ENCODE measurements at regions not wholly inside any gene's neighbourhood (a gene's known extent, or its start where the extent isn't known, plus 50 kb on each side); places are given as distances from the start of the nearest gene placed in this dataset.

GRCh38 chr18:41665210-41665609 is 289.8 kb upstream of the PIK3C3 start:
- Histone ChIP-seq H3K18ac (ENCODE audit: extremely low read depth, low read length) (no peak overlapping the region), H3K79me1 (ENCODE audit: low read depth, low read length) (no peaks in the 10 kb centered on the region), H3K4ac (replicated peaks; ENCODE audit: insufficient read length, low read depth, low read length) (no peak overlapping the region), H3K9me3 (ENCODE audit: insufficient read depth in 2 of 2, low read depth in 1 of 2, low read length in 1 of 2) (no peaks in the 10 kb centered on the region), H2BK120ac (replicated peaks; ENCODE audit: low read depth, low read length) (no peak overlapping the region), H3K23me2 (ENCODE audit: low read depth, low read length) (no peaks in the 10 kb centered on the region), H4K8ac (ENCODE audit: extremely low read depth, insufficient read depth, low read length) (no peak overlapping the region), H2BK20ac (ENCODE audit: low read length) (no peak overlapping the region), H3K4me3 (ENCODE audit: extremely low read depth in 1 of 4, insufficient read depth in 2 of 4, low read depth in 3 of 4, low read length in 4 of 4) (no peak overlapping the region), H4K20me1 (replicated peaks in 1 of 2; ENCODE audit: control insufficient read depth in 1 of 2, insufficient read depth in 2 of 2, low read length in 2 of 2) (no peaks in the 10 kb centered on the region), H2AFZ (ENCODE audit: low read length) (no peak overlapping the region), H2BK5ac (ENCODE audit: low read depth, low read length) (no peak overlapping the region), H2BK12ac (ENCODE audit: low read depth, low read length) (no peak overlapping the region), H3K27me3 (replicated peaks in 1 of 4; ENCODE audit: control insufficient read depth in 3 of 4, extremely low read depth in 1 of 4, insufficient read depth in 3 of 4, low read length in 3 of 4) (peaks cover 0 to 1% (median 0%) of the 10 kb centered on the region in 4 experiments; a peak in 1 of 7 replicates), H2BK15ac (ENCODE audit: low read length) (no peak overlapping the region), H4K5ac (ENCODE audit: insufficient read length, low read depth, low read length) (no peak overlapping the region), H3K56ac (replicated peaks; ENCODE audit: insufficient read length, low read depth, low read length) (no peak overlapping the region), H3K27ac (ENCODE audit: low read depth, low read length) (no peak overlapping the region), H3K14ac (ENCODE audit: insufficient read length) (no peak overlapping the region), H3K23ac (ENCODE audit: insufficient read length) (no peak overlapping the region), H3K79me2 (ENCODE audit: control insufficient read depth in 1 of 2, insufficient read depth in 2 of 2, low read length in 2 of 2) (no peaks in the 10 kb centered on the region), H3K4me1 (replicated peaks in 1 of 4; ENCODE audit: control insufficient read depth in 3 of 4, insufficient read depth in 4 of 4, low read length in 3 of 4) (no peaks in the 10 kb centered on the region), H3K36me3 (ENCODE audit: control insufficient read depth in 2 of 4, insufficient read depth in 4 of 4, low read length in 3 of 4) (no peaks in the 10 kb centered on the region), H3K9ac (replicated peaks in 1 of 4; ENCODE audit: extremely low read depth in 1 of 4, low read depth in 3 of 4, low read length in 3 of 4) (no peak overlapping the region), H3K4me2 (ENCODE audit: insufficient read depth in 1 of 2, low read depth in 2 of 2, low read length in 2 of 2) (no peak overlapping the region), H4K91ac (replicated peaks; ENCODE audit: insufficient read length, low read length) (no peak overlapping the region), H2AK5ac (ENCODE audit: low read depth, low read length) (no peak overlapping the region)
- ChIA-PET CTCF (ENCODE audit: partially characterized antibody) (interaction anchor here (1.3 kb wide), 1 partner anchor 17 kb away, joined by 4 read pairs; no protein-coding TSS in a partner anchor), POLR2A (ENCODE audit: partially characterized antibody) (no interaction called here)
- FAIRE-seq (no peak), DNase-seq (ENCODE audit: low read depth in 1 of 2, low spot score in 2 of 2) (no peak)
- WGBS, 2 experiments (ENCODE audit: extremely low coverage in 1 of 2, insufficient coverage in 1 of 2, insufficient read length in 1 of 2, insufficient replicate concordance in 2 of 2, low coverage in 1 of 2, low lambda C conversion rate in 2 of 2, missing lambda C conversion rate in 1 of 2) = 90% methylated on average over 5 of the region's 5 CpGs; no CpG with 5 or more reads in 1 of the 2 experiments
- TF ChIP-seq EZH2 (IDR thresholded peaks at IDR 0.05; ENCODE audit: low read depth, low read length, severe bottlenecking) = no peak
- TF ChIP-seq ATF3 (IDR thresholded peaks at IDR 0.05; ENCODE audit: insufficient read depth, low read depth, low read length) = no peak
- TF ChIP-seq SIN3A (conservative IDR thresholded peaks at IDR 0.05 in 1 of 2, IDR thresholded peaks at IDR 0.05 in 1 of 2; ENCODE audit: low read depth in 1 of 2, low read length in 2 of 2) = no peak
- TF ChIP-seq CEBPB (IDR thresholded peaks at IDR 0.05; ENCODE audit: low read depth, low read length) = no peak
- no peak for TF ChIP-seq SIRT6 (IDR thresholded peaks at IDR 0.05; ENCODE audit: low read length)
- TF ChIP-seq CHD1 (IDR thresholded peaks at IDR 0.05; ENCODE audit: low read depth, low read length) = no peak
- TF ChIP-seq SIX5 (IDR thresholded peaks at IDR 0.05; ENCODE audit: low read depth, low read length) = no peak
- no peak for TF ChIP-seq SAP30 (IDR thresholded peaks at IDR 0.05; ENCODE audit: insufficient read depth, insufficient replicate concordance, low read length)
- no peak for TF ChIP-seq BCL11A (IDR thresholded peaks at IDR 0.05; ENCODE audit: low read depth in 2 of 2, low read length in 2 of 2)
- TF ChIP-seq RNF2 (IDR thresholded peaks at IDR 0.05; ENCODE audit: borderline replicate concordance, low read depth, low read length, missing control alignments, poor library complexity, severe bottlenecking) = no peak
- no peak for TF ChIP-seq FOSL1 (IDR thresholded peaks at IDR 0.05; ENCODE audit: insufficient read depth, low read depth, low read length)
- no peak for TF ChIP-seq HDAC6 (IDR thresholded peaks at IDR 0.05; ENCODE audit: low read depth, low read length)

All from H1 (cell line).